GM18511 (cell line): ENCODE measurements at regions not wholly inside any gene's neighbourhood (a gene's known extent, or its start where the extent isn't known, plus 50 kb on each side); places are given as distances from the start of the nearest gene placed in this dataset.

Experiments
- ATAC-seq: cut with Tn5 transposase; IDR thresholded peaks from one replicate; pipeline ENCODE4 v1.9.1; 2021; ENCODE audit warnings: mild to moderate bottlenecking, moderate library complexity; ENCODE audit not compliant: unreplicated experiment

- ATAC-seq = no peak
Measured at GRCh38 chr21:16519644-16520043, 789.9 kb downstream of the USP25 start.

- no peak for ATAC-seq
Measured at GRCh38 chr21:16522548-16522947, 792.8 kb downstream of the USP25 start.

- no peak for ATAC-seq
Measured at GRCh38 chr21:16530656-16531055, 800.9 kb downstream of the USP25 start.

- no peak for ATAC-seq
Measured at GRCh38 chr21:16532840-16533239, 803.1 kb downstream of the USP25 start.

GRCh38 chr21:16533692-16534407 lies 804.1 kb downstream of the USP25 start:
- ATAC-seq = no peak

GRCh38 chr21:16534408-16535101 lies 804.8 kb downstream of the USP25 start:
- no peak for ATAC-seq

- no peak for ATAC-seq
Measured at GRCh38 chr21:16535102-16535422, 805.3 kb downstream of the USP25 start.

GRCh38 chr21:16535626-16536025 lies 805.8 kb downstream of the USP25 start:
- no peak for ATAC-seq

- ATAC-seq = no peak
Measured at GRCh38 chr21:16536140-16536539, 806.4 kb downstream of the USP25 start.

GRCh38 chr21:16536643-16537434 lies 807.1 kb downstream of the USP25 start:
- no peak for ATAC-seq

- ATAC-seq = no peak
Measured at GRCh38 chr21:16537501-16537900, 807.7 kb downstream of the USP25 start.

GRCh38 chr21:16538405-16538804 lies 808.6 kb downstream of the USP25 start:
- no peak for ATAC-seq

GRCh38 chr21:16538936-16539440 lies 809.2 kb downstream of the USP25 start:
- ATAC-seq = no peak

- no peak for ATAC-seq
Measured at GRCh38 chr21:16540966-16541727, 811.4 kb downstream of the USP25 start.

- ATAC-seq = no peak
Measured at GRCh38 chr21:16550118-16550517, 820.3 kb downstream of the USP25 start.

- ATAC-seq = no peak
Measured at GRCh38 chr21:16550917-16551741, 821.3 kb downstream of the USP25 start.

GRCh38 chr21:16552880-16553279 lies 823.1 kb downstream of the USP25 start:
- no peak for ATAC-seq

GRCh38 chr21:16554503-16554902 lies 824.7 kb downstream of the USP25 start:
- no peak for ATAC-seq

GRCh38 chr21:16563116-16563515 lies 833.3 kb downstream of the USP25 start:
- ATAC-seq = no peak

- no peak for ATAC-seq
Measured at GRCh38 chr21:16563795-16564194, 834.0 kb downstream of the USP25 start.
